K562 (cell line): ENCODE measurements at regions not wholly inside any gene's neighbourhood (a gene's known extent, or its start where the extent isn't known, plus 50 kb on each side); places are given as distances from the start of the nearest gene placed in this dataset.

ENCODE experiments used
- ATAC-seq: fragments of 200-7000 bp; cut with Tn5 transposase; 3 replicates; pipeline ENCODE4 v1.9.1; 2020; ENCODE audit warnings: moderate library complexity
- BruUV-seq: library from RNA; stranded (reverse); fragments of 400-500 nt; replicated peaks from 2 replicates; lab custom pipeline; 2021; lab: Mats Ljungman, UMichigan
- CTCF ChIA-PET: fragments of 300-600 bp; formaldehyde crosslinking; extraction: SDS; loops from one replicate; lab custom pipeline; 2021; ENCODE audit warnings: low intra/inter-chr PET ratio; lab: Yijun Ruan, JAX
- POLR2A ChIA-PET: fragments of 300-600, 350-650 bp; sonication (Branson Sonifier 250); formaldehyde crosslinking; extraction: SDS; loops from one replicate; lab custom pipeline; 2021; ENCODE audit warnings: antibody characterized with exemption, inconsistent platforms; lab: Yijun Ruan, JAX
- DNase-seq, 4 experiments: peaks; one replicate each; pipeline versions ENCODE4 v3.0.0 to v3.0.0-alpha.2; 2011 to 2018; ENCODE audit warnings: low spot score in 3 of 4, mixed read lengths in 3 of 4; ENCODE audit errors: extremely low read depth in 1 of 4
- FAIRE-seq: peaks from 2 replicates; lab custom pipeline; 2011; peaks lifted over from hg19 to GRCh38; lab: Jason Lieb, UNC
- H2AFZ ChIP-seq: 2 replicates; pipeline ENCODE4 v1.6.0; 2011; ENCODE audit warnings: low read depth, low read length, control low read depth, inconsistent platforms
- H3K27ac ChIP-seq: fragments of 200-600 bp; 3 replicates; pipeline ENCODE4 v1.8.0; 2011; ENCODE audit warnings: low read depth, mild to moderate bottlenecking, control low read depth, inconsistent platforms, low read length, moderate library complexity, mixed read lengths; ENCODE audit errors: extremely low read depth
- H3K27me3 ChIP-seq, 2 experiments: fragments of 300-600 bp in 1 of 2; 2 replicates in 1 of 2; 3 replicates in 1 of 2; pipeline versions ENCODE4 v1.6.0 to v1.8.0; 2011; ENCODE audit warnings: inconsistent platforms in 2 of 2, low read length in 2 of 2, mild to moderate bottlenecking in 1 of 2, mixed read lengths in 1 of 2, moderate library complexity in 1 of 2; ENCODE audit not compliant: control insufficient read depth in 2 of 2, insufficient read depth in 2 of 2
- H3K36me3 ChIP-seq: fragments of 300-600 bp; 3 replicates; pipeline ENCODE4 v1.8.0; 2011; ENCODE audit warnings: mild to moderate bottlenecking, low read length, inconsistent platforms; ENCODE audit not compliant: control insufficient read depth, insufficient read depth
- H3K4me1 ChIP-seq, 2 experiments: fragments of 200-600 bp in 1 of 2; replicated peaks in 1 of 2; 2 replicates in 1 of 2; 3 replicates in 1 of 2; pipeline versions ENCODE4 v1.5.1 to v1.8.0; 2011; ENCODE audit warnings: inconsistent platforms in 2 of 2, low read length in 2 of 2, mild to moderate bottlenecking in 1 of 2, mixed read lengths in 1 of 2, moderate library complexity in 1 of 2; ENCODE audit not compliant: control insufficient read depth in 2 of 2, insufficient read depth in 2 of 2
- H3K4me2 ChIP-seq: 2 replicates; pipeline ENCODE4 v1.6.1; 2011; ENCODE audit warnings: low read length, control low read depth, inconsistent platforms, mixed read lengths; ENCODE audit not compliant: insufficient read depth
- H3K4me3 ChIP-seq: fragments of 200-600 bp; sonication (generic), shearing (Covaris generic); 2 replicates; pipeline ENCODE4 v1.5.1; 2016; ENCODE audit warnings: control low read depth, inconsistent platforms
- H3K79me2 ChIP-seq: fragments of 200-600 bp; 3 replicates; pipeline ENCODE4 v1.8.0; 2011; ENCODE audit warnings: low read length, inconsistent platforms; ENCODE audit not compliant: control insufficient read depth, insufficient read depth
- H3K9ac ChIP-seq, 2 experiments: 2 replicates each; pipeline versions ENCODE4 v1.6.0 to v1.6.1; 2011; ENCODE audit warnings: low read depth in 2 of 2, low read length in 2 of 2, control low read depth in 1 of 2, inconsistent platforms in 1 of 2, mild to moderate bottlenecking in 1 of 2, mixed read lengths in 1 of 2; ENCODE audit not compliant: insufficient read depth in 1 of 2
- H3K9me1 ChIP-seq: one replicate; pipeline ENCODE4 v1.6.0; 2011; ENCODE audit warnings: inconsistent platforms, mild to moderate bottlenecking, low read length, moderate library complexity; ENCODE audit not compliant: control insufficient read depth, insufficient read depth
- H3K9me3 ChIP-seq: replicated peaks from 2 replicates; pipeline ENCODE4 v1.5.1; 2011; ENCODE audit warnings: low read depth, low read length, inconsistent platforms; ENCODE audit not compliant: control insufficient read depth, insufficient read depth
- H4K20me1 ChIP-seq: replicated peaks from 2 replicates; pipeline ENCODE4 v1.6.1; 2011; ENCODE audit warnings: low read length, inconsistent platforms, mixed read lengths; ENCODE audit not compliant: control insufficient read depth, insufficient read depth
- RAD21 ChIP-seq, 2 experiments: fragments of 250-450 bp in 1 of 2; fragments of 450-650 bp in 1 of 2; sonication (Bioruptor Pico) in 1 of 2; formaldehyde crosslinking in 1 of 2; IDR thresholded peaks in 1 of 2; conservative IDR thresholded peaks in 1 of 2; 2 replicates each; pipeline versions ENCODE4 v1.4.0 to v1.8.0; 2020 to 2022; ENCODE audit warnings: mild to moderate bottlenecking in 2 of 2, moderate library complexity in 1 of 2
- ZNF143 ChIP-seq: sonication (generic); formaldehyde crosslinking; IDR thresholded peaks from 2 replicates; pipeline ENCODE4 v1.9.0; 2022; ENCODE audit warnings: mild to moderate bottlenecking, missing genetic modification reagents
- ZNF57 ChIP-seq: fragments of 450-650 bp; formaldehyde crosslinking; IDR thresholded peaks from 2 replicates; pipeline ENCODE4 v1.4.0; 2020; ENCODE audit warnings: mild to moderate bottlenecking, moderate library complexity
- in situ Hi-C: fragments of 300-500 bp; cut with MboI; formaldehyde crosslinking; loops from 4 replicates; pipeline ENCODE4 v1.15.0; 2018; ENCODE audit warnings: inconsistent platforms, mixed read lengths
- intact Hi-C: fragments of 100-400 bp; cut with micrococcal nuclease; formaldehyde crosslinking; loops from 2 replicates; pipeline ENCODE4 v1.14.2; 2022
- TF ChIP-seq, protein P1 (sequence below): fragments of 250-450 bp; sonication (Bioruptor Pico); IDR thresholded peaks from 2 replicates; pipeline ENCODE4 v1.4.0; 2020
- TF ChIP-seq, protein P2 (sequence below), 3 experiments: IDR thresholded peaks in 2 of 3; conservative IDR thresholded peaks in 1 of 3; 2 replicates each; pipeline ENCODE4 v1.5.1; 2011 to 2012; ENCODE audit warnings: low read length in 3 of 3, mild to moderate bottlenecking in 3 of 3, control low read depth in 2 of 3, improper control_type of control experiment in 1 of 3, inconsistent platforms in 1 of 3, low read depth in 1 of 3, mixed read lengths in 1 of 3, moderate library complexity in 1 of 3; ENCODE audit not compliant: insufficient read depth in 2 of 3
- TF ChIP-seq, protein P3 (sequence below): fragments of 450-650 bp; formaldehyde crosslinking; IDR thresholded peaks from 2 replicates; pipeline ENCODE4 v1.4.0; 2020; ENCODE audit warnings: mild to moderate bottlenecking, moderate library complexity

DNA sequence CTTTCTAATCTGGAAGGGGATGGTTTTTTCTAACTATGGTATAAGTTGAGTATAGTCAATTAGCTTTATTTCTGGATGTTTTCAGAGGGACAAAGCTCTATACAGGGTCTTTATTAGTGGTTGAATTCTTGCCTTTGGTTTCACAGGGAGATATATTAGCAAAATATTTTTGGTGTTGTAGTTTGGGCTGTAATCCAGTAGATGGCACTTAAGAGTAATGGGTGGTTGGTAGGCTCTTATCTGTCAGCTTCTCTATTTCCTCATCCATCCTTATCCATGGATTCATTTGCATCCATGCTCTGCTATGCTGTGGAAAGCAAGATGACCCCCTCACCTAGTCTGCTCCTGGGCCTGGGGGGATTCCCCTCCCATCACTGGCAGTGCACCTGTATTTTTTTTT lies 363.6 kb upstream of the CYLC2 start:
- intact Hi-C loops (no loop called here), in situ Hi-C loops (no loop called here)
- Histone ChIP-seq H3K36me3 (no peaks in the 10 kb centered on the region), H2AFZ (no peak overlapping the region), H3K9me1 (no peaks in the 10 kb centered on the region), H3K9me3 (no peaks in the 10 kb centered on the region; the same call in 1 of the 2 replicates), H3K27ac (no peak overlapping the region), H3K27me3 (no peaks in the 10 kb centered on the region), H4K20me1 (no peaks in the 10 kb centered on the region), H3K4me2 (no peak overlapping the region), H3K9ac (no peak overlapping the region), H3K4me1 (no peaks in the 10 kb centered on the region), H3K4me3 (no peak overlapping the region), H3K79me2 (no peaks in the 10 kb centered on the region)
- BruUV-seq, result no TSS peak
- TF ChIP-seq RAD21 (CRISPR knock-in tag; conservative IDR thresholded peaks at IDR 0.05 in 1 of 2, IDR thresholded peaks at IDR 0.05 in 1 of 2) (peak in 1 of 2 experiments; percentile 29; a peak in 1 of 4 replicates), ZNF143 (CRISPR knock-in tag) (no peak), ZNF57 (no peak)
- TF ChIP-seq, protein P1, sequence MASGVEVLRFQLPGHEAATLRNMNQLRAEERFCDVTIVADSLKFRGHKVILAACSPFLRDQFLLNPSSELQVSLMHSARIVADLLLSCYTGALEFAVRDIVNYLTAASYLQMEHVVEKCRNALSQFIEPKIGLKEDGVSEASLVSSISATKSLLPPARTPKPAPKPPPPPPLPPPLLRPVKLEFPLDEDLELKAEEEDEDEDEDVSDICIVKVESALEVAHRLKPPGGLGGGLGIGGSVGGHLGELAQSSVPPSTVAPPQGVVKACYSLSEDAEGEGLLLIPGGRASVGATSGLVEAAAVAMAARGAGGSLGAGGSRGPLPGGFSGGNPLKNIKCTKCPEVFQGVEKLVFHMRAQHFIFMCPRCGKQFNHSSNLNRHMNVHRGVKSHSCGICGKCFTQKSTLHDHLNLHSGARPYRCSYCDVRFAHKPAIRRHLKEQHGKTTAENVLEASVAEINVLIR (CRISPR knock-in tag), result no peak
- TF ChIP-seq, protein P2, sequence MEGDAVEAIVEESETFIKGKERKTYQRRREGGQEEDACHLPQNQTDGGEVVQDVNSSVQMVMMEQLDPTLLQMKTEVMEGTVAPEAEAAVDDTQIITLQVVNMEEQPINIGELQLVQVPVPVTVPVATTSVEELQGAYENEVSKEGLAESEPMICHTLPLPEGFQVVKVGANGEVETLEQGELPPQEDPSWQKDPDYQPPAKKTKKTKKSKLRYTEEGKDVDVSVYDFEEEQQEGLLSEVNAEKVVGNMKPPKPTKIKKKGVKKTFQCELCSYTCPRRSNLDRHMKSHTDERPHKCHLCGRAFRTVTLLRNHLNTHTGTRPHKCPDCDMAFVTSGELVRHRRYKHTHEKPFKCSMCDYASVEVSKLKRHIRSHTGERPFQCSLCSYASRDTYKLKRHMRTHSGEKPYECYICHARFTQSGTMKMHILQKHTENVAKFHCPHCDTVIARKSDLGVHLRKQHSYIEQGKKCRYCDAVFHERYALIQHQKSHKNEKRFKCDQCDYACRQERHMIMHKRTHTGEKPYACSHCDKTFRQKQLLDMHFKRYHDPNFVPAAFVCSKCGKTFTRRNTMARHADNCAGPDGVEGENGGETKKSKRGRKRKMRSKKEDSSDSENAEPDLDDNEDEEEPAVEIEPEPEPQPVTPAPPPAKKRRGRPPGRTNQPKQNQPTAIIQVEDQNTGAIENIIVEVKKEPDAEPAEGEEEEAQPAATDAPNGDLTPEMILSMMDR (IDR thresholded peaks at IDR 0.05 in 2 of 3, conservative IDR thresholded peaks at IDR 0.05 in 1 of 3; ENCODE audit: insufficient read depth in 2 of 3, low read depth in 1 of 3, low read length in 3 of 3), result peak in 2 of 3 experiments; percentile 17 to 28; a peak in 2 of 6 replicates
- TF ChIP-seq, protein P3, sequence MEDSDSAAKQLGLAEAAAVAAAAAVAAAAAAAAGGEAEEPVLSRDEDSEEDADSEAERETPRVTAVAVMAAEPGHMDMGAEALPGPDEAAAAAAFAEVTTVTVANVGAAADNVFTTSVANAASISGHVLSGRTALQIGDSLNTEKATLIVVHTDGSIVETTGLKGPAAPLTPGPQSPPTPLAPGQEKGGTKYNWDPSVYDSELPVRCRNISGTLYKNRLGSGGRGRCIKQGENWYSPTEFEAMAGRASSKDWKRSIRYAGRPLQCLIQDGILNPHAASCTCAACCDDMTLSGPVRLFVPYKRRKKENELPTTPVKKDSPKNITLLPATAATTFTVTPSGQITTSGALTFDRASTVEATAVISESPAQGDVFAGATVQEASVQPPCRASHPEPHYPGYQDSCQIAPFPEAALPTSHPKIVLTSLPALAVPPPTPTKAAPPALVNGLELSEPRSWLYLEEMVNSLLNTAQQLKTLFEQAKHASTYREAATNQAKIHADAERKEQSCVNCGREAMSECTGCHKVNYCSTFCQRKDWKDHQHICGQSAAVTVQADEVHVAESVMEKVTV (CRISPR knock-in tag), result no peak
- POLR2A ChIA-PET, result no interaction called here
- no peak for FAIRE-seq
- CTCF ChIA-PET, result no interaction called here
- ATAC-seq, result no peak
- peak in 2 of 4 experiments; percentile 1 to 4 for DNase-seq
